ENCODE measurements at regions not wholly inside any gene's neighbourhood (a gene's known extent, or its start where the extent isn't known, plus 50 kb on each side); places are given as distances from the start of the nearest gene placed in this dataset.
A peak's percentile ranks its signal among the peaks of the same experiment; 100 is the strongest.

GRCh38 chr20:19929012-19929360 lies 88.2 kb upstream of the NAA20 start:
- DNase-seq (ENCODE audit: low spot score), result no peak

GRCh38 chr20:19929481-19930145 lies 87.5 kb upstream of the NAA20 start:
- DNase-seq (ENCODE audit: low spot score), result no peak

- DNase-seq (ENCODE audit: low spot score), result no peak
These were observed 86.7 kb upstream of the NAA20 start for GRCh38 chr20:19930426-19930825.

GRCh38 chr20:19932170-19932667 lies 84.9 kb upstream of the NAA20 start:
- no peak for DNase-seq (ENCODE audit: low spot score)

- DNase-seq (ENCODE audit: low spot score), result peak; percentile 84
These were observed 82.2 kb upstream of the NAA20 start for GRCh38 chr20:19934792-19935491.

GRCh38 chr20:19935842-19936241 lies 81.3 kb upstream of the NAA20 start:
- no peak for DNase-seq (ENCODE audit: low spot score)

- DNase-seq (ENCODE audit: low spot score), result no peak
These were observed 80.5 kb upstream of the NAA20 start for GRCh38 chr20:19936466-19937200.

- DNase-seq (ENCODE audit: low spot score), result no peak
These were observed 79.9 kb upstream of the NAA20 start for GRCh38 chr20:19937218-19937617.

GRCh38 chr20:19937651-19938420 lies 79.3 kb upstream of the NAA20 start:
- no peak for DNase-seq (ENCODE audit: low spot score)

GRCh38 chr20:19938421-19939090 lies 78.6 kb upstream of the NAA20 start:
- DNase-seq (ENCODE audit: low spot score), result no peak

- no peak for DNase-seq (ENCODE audit: low spot score)
These were observed 76.1 kb upstream of the NAA20 start for GRCh38 chr20:19940988-19941460.

- no peak for DNase-seq (ENCODE audit: low spot score)
These were observed 74.6 kb upstream of the NAA20 start for GRCh38 chr20:19942611-19943010.

GRCh38 chr20:19943061-19943521 lies 74.1 kb upstream of the NAA20 start:
- DNase-seq (ENCODE audit: low spot score), result peak; percentile 63

- DNase-seq (ENCODE audit: low spot score), result no peak
These were observed 72.2 kb upstream of the NAA20 start for GRCh38 chr20:19944772-19945459.

GRCh38 chr20:19945732-19946670 lies 71.2 kb upstream of the NAA20 start:
- DNase-seq (ENCODE audit: low spot score), result no peak

GRCh38 chr20:19947611-19948264 lies 69.4 kb upstream of the NAA20 start:
- no peak for DNase-seq (ENCODE audit: low spot score)

- no peak for DNase-seq (ENCODE audit: low spot score)
These were observed 67.8 kb upstream of the NAA20 start for GRCh38 chr20:19949195-19949867.

- no peak for DNase-seq (ENCODE audit: low spot score)
These were observed 67.1 kb upstream of the NAA20 start for GRCh38 chr20:19950042-19950441.

- no peak for DNase-seq (ENCODE audit: low spot score)
These were observed 64.8 kb upstream of the NAA20 start for GRCh38 chr20:19952392-19952791.

Data from putamen (tissue), 1 donor.